A673 (cell line): ENCODE measurements at regions not wholly inside any gene's neighbourhood (a gene's known extent, or its start where the extent isn't known, plus 50 kb on each side); places are given as distances from the start of the nearest gene placed in this dataset.

ENCODE experiments used
- BruUV-seq: library from RNA; stranded (reverse); fragments of 400-500 nt; replicated peaks from 2 replicates; lab custom pipeline; 2021; lab: Mats Ljungman, UMichigan
- CTCF ChIA-PET: fragments of 300-600 bp; sonication (Branson Sonifier 250); formaldehyde crosslinking; loops from one replicate; lab custom pipeline; 2022; ENCODE audit warnings: antibody characterized with exemption; lab: Charles Lee
- POLR2A ChIA-PET: fragments of 300-600 bp; sonication (Branson Sonifier 250); formaldehyde crosslinking; loops from one replicate; lab custom pipeline; 2022; ENCODE audit warnings: antibody characterized with exemption; ENCODE audit not compliant: low non-redundant PET; lab: Charles Lee
- DNase-seq: peaks from one replicate; pipeline ENCODE4 v3.0.0-alpha.2; 2015; ENCODE audit warnings: low spot score
- H3K27ac ChIP-seq: fragments of 200-600 bp; sonication (generic); 2 replicates; pipeline ENCODE4 v1.5.1; 2016; ENCODE audit warnings: mixed run types, low read depth, mild to moderate bottlenecking, mixed read lengths, antibody characterized with exemption, low read length; ENCODE audit not compliant: poor library complexity, severe bottlenecking
- H3K27me3 ChIP-seq: fragments of 200-600 bp; sonication (generic); replicated peaks from 2 replicates; pipeline ENCODE4 v1.6.1; 2017; ENCODE audit warnings: mixed run types, low read depth, mild to moderate bottlenecking, mixed read lengths, antibody characterized with exemption, low read length; ENCODE audit not compliant: insufficient read depth, poor library complexity
- H3K36me3 ChIP-seq: fragments of 200-600 bp; sonication (generic); 2 replicates; pipeline ENCODE4 v1.6.1; 2016; ENCODE audit warnings: mixed run types, mild to moderate bottlenecking, mixed read lengths, antibody characterized with exemption, low read length; ENCODE audit not compliant: insufficient read depth, poor library complexity, severe bottlenecking
- H3K4me1 ChIP-seq: fragments of 200-600 bp; sonication (generic); 2 replicates; pipeline ENCODE4 v1.6.1; 2017; ENCODE audit warnings: mixed run types, mild to moderate bottlenecking, mixed read lengths, antibody characterized with exemption, low read length; ENCODE audit not compliant: insufficient read depth, poor library complexity, severe bottlenecking
- H3K4me3 ChIP-seq: fragments of 200-600 bp; sonication (generic); 2 replicates; pipeline ENCODE4 v1.5.1; 2016; ENCODE audit warnings: low read depth, mixed run types, mild to moderate bottlenecking, mixed read lengths, low read length; ENCODE audit not compliant: poor library complexity, severe bottlenecking
- H3K9me3 ChIP-seq: fragments of 200-600 bp; sonication (generic); 2 replicates; pipeline ENCODE4 v1.6.1; 2016; ENCODE audit warnings: mixed run types, low read depth, mild to moderate bottlenecking, mixed read lengths, antibody characterized with exemption, low read length; ENCODE audit not compliant: poor library complexity, severe bottlenecking
- CTCF ChIP-seq: fragments of 300-800, 200-600 bp; sonication (generic); conservative IDR thresholded peaks from 2 replicates; pipeline ENCODE4 v1.5.1; 2017; ENCODE audit warnings: low read depth, mild to moderate bottlenecking, antibody characterized with exemption, low read length, moderate library complexity, mixed read lengths
- EZH2 ChIP-seq: fragments of 200-600 bp; sonication (generic); IDR thresholded peaks from 2 replicates; pipeline ENCODE4 v1.6.1; 2017; ENCODE audit warnings: borderline replicate concordance, low read depth, mild to moderate bottlenecking, mixed read lengths, antibody characterized with exemption, low read length; ENCODE audit not compliant: poor library complexity, severe bottlenecking
- intact Hi-C: fragments of 100-400 bp; cut with micrococcal nuclease; formaldehyde crosslinking; loops from one replicate; pipeline ENCODE4 v1.10.0; 2022; ENCODE audit not compliant: unreplicated experiment

DNA sequence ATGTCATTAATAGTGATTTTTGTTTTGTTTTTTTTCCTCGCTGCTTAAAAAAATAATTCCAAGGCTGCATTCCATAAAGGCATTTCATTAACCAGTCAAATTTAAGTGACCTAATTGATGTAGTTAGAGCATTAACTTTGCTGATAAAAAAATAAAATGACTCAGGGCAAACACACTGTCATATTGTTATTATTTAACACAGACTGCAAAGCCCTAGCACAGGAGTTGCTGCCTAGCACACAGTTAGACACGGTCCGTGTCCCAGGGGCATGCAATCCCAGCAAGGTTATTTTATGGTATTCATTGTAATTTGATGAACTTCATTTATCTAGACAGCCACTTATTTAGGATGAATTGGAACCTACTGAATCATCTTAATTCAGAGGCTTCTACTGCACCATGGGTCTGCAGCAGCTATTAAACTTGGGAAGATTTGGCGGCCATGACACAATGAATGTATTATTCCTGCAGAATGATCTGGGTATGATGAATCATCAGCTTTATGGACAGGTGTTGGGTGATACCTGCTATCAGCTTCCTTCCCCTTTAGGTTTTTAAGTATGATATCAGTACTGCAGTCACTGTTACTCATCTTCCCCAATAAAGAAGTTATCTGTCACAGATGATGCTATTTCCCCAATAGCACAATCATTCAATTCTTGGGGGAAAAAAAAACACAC, 182.7 kb downstream of the PPARGC1A start:
- H3K27me3 ChIP-seq, result no peaks in the 10 kb centered on the region
- POLR2A ChIA-PET, result no interaction called here
- CTCF ChIA-PET, result no interaction called here
- no peak for DNase-seq
- BruUV-seq, result no TSS peak
- TF ChIP-seq EZH2 (no peak), CTCF (no peak)
- H3K27ac ChIP-seq, result no peak overlapping the region
- H3K36me3 ChIP-seq, result no peaks in the 10 kb centered on the region
- H3K4me3 ChIP-seq, result no peak overlapping the region
- no peaks in the 10 kb centered on the region for H3K9me3 ChIP-seq
- intact Hi-C loops, result no loop called here
- no peaks in the 10 kb centered on the region for H3K4me1 ChIP-seq

DNA sequence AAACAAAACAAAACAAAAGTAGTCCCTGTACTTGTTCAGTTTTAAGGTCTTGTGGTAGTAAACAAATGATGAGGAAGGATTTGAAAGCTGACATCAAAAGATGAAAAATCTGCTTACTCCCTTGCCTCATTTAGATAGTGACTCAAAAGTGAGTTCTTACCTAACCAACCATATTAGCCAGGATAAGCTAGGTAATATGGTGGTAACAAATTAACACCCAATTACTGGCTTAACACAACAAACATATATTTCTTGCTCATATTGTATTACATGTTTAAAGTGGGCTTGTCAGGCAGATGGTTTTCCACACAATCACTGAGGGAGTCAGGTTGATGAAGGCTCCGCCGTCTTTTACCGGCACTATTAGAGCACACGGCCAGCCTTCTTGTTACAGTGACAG, 189.7 kb downstream of the PPARGC1A start:
- BruUV-seq, result no TSS peak
- POLR2A ChIA-PET, result no interaction called here

DNA sequence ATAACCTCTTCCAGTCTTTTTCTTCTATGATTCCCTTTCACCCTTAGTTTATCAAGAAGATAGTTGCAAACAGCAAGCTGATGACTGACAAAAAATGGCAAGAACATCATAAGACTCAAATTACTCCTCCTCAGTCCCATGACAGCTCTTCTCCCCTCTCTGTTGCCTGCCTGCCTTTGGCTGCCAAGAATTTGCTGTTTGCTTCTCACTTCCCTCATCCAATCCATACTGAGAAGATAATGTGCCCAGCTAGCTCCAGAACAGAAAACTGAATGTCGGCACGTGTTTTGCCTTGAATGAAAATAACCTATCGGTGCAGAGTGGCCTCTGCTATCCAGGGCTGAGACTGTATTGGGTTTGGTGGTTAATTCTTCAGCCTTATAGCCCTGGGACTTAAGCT, 192.1 kb downstream of the PPARGC1A start:
- H3K4me1 ChIP-seq, result no peaks in the 10 kb centered on the region
- POLR2A ChIA-PET, result no interaction called here
- intact Hi-C loops, result no loop called here
- no peaks in the 10 kb centered on the region for H3K36me3 ChIP-seq
- no peak for TF ChIP-seq EZH2
- no peak for TF ChIP-seq CTCF
- H3K27me3 ChIP-seq, result no peaks in the 10 kb centered on the region
- DNase-seq, result no peak
- no peak overlapping the region for H3K27ac ChIP-seq
- no TSS peak for BruUV-seq
- CTCF ChIA-PET, result no interaction called here
- no peaks in the 10 kb centered on the region for H3K9me3 ChIP-seq
- no peak overlapping the region for H3K4me3 ChIP-seq

More for the DNA sequence above, 189.7 kb downstream of the PPARGC1A start:
- CTCF ChIA-PET, result no interaction called here
- Histone ChIP-seq H3K4me1 (no peaks in the 10 kb centered on the region), H3K9me3 (no peaks in the 10 kb centered on the region), H3K36me3 (no peaks in the 10 kb centered on the region), H3K4me3 (no peak overlapping the region), H3K27me3 (no peaks in the 10 kb centered on the region), H3K27ac (no peak overlapping the region)
- no peak for DNase-seq
- intact Hi-C loops, result no loop called here
- no peak for TF ChIP-seq EZH2
- TF ChIP-seq CTCF, result no peak
